IMR-90 (cell line): ENCODE measurements at regions not wholly inside any gene's neighbourhood (a gene's known extent, or its start where the extent isn't known, plus 50 kb on each side); places are given as distances from the start of the nearest gene placed in this dataset.

ENCODE experiments used
- ATAC-seq: fragments of 200-7000 bp; cut with Tn5 transposase; 2 replicates; pipeline ENCODE4 v1.9.1; 2020; ENCODE audit warnings: low read depth, mild to moderate bottlenecking, moderate library complexity
- BruUV-seq: library from RNA; stranded (reverse); fragments of 400-500 nt; replicated peaks from 2 replicates; lab custom pipeline; 2021; lab: Mats Ljungman, UMichigan
- CTCF ChIA-PET: fragments of 300-600 bp; formaldehyde crosslinking; extraction: SDS; loops from one replicate; lab custom pipeline; 2021; ENCODE audit warnings: antibody characterized with exemption; lab: Yijun Ruan, JAX
- POLR2A ChIA-PET: fragments of 300-600 bp; sonication (Branson Sonifier 250); formaldehyde crosslinking; loops from one replicate; lab custom pipeline; 2022; ENCODE audit warnings: antibody characterized with exemption; ENCODE audit not compliant: unreplicated experiment; lab: Charles Lee
- DNase-seq: peaks from one replicate; pipeline ENCODE4 v3.0.0; 2013
- H2AFZ ChIP-seq: replicated peaks from 2 replicates; pipeline ENCODE3; 2013; ENCODE audit warnings: low read length, mild to moderate bottlenecking; ENCODE audit not compliant: poor library complexity
- H2AK5ac ChIP-seq: 2 replicates; pipeline ENCODE4 v1.6.1; 2013; ENCODE audit warnings: low read depth, low read length, inconsistent platforms
- H2AK9ac ChIP-seq: replicated peaks from 2 replicates; pipeline ENCODE3; 2013; ENCODE audit warnings: mild to moderate bottlenecking, low read depth, low read length, moderate library complexity; ENCODE audit not compliant: poor library complexity
- H2BK120ac ChIP-seq: 2 replicates; pipeline ENCODE4 v1.6.1; 2013; ENCODE audit warnings: low read depth, low read length, inconsistent platforms
- H2BK15ac ChIP-seq: 3 replicates; pipeline ENCODE4 v1.6.1; 2013; ENCODE audit warnings: low read depth, low read length, inconsistent platforms
- H2BK20ac ChIP-seq: 2 replicates; pipeline ENCODE4 v1.6.1; 2013; ENCODE audit warnings: low read depth, mild to moderate bottlenecking, inconsistent platforms, low read length, moderate library complexity
- H2BK5ac ChIP-seq: 2 replicates; pipeline ENCODE4 v1.6.1; 2013; ENCODE audit warnings: mild to moderate bottlenecking, low read depth, low read length, inconsistent platforms; ENCODE audit not compliant: poor library complexity, severe bottlenecking
- H3K14ac ChIP-seq: replicated peaks from 2 replicates; pipeline ENCODE4 v1.6.1; 2013; ENCODE audit warnings: low read depth, low read length, inconsistent platforms
- H3K18ac ChIP-seq: 2 replicates; pipeline ENCODE4 v1.6.1; 2013; ENCODE audit warnings: low read depth, low read length, control low read depth
- H3K23ac ChIP-seq: 2 replicates; pipeline ENCODE4 v1.6.1; 2013; ENCODE audit warnings: low read depth, low read length, inconsistent platforms
- H3K27ac ChIP-seq: 2 replicates; pipeline ENCODE4 v1.5.1; 2013; ENCODE audit warnings: mild to moderate bottlenecking, control low read depth, low read length; ENCODE audit not compliant: insufficient read depth
- H3K27me3 ChIP-seq: 2 replicates; pipeline ENCODE4 v1.6.1; 2013; ENCODE audit warnings: low read length; ENCODE audit not compliant: control insufficient read depth, insufficient read depth
- H3K36me3 ChIP-seq: 2 replicates; pipeline ENCODE4 v1.6.1; 2013; ENCODE audit warnings: low read length, mixed read lengths; ENCODE audit not compliant: control insufficient read depth, insufficient read depth
- H3K4ac ChIP-seq: 2 replicates; pipeline ENCODE4 v1.6.1; 2013; ENCODE audit warnings: low read depth, low read length, inconsistent platforms
- H3K4me1 ChIP-seq: 2 replicates; pipeline ENCODE4 v1.6.1; 2013; ENCODE audit warnings: low read length, mixed read lengths; ENCODE audit not compliant: control insufficient read depth, insufficient read depth
- H3K4me2 ChIP-seq: 2 replicates; pipeline ENCODE4 v1.6.1; 2013; ENCODE audit warnings: low read depth, mild to moderate bottlenecking, control low read depth, low read length, moderate library complexity
- H3K4me3 ChIP-seq: 2 replicates; pipeline ENCODE4 v1.5.1; 2013; ENCODE audit warnings: low read depth, mild to moderate bottlenecking, control low read depth, low read length, moderate library complexity; ENCODE audit not compliant: insufficient read depth
- H3K56ac ChIP-seq: 2 replicates; pipeline ENCODE4 v1.6.1; 2013; ENCODE audit warnings: low read length, inconsistent platforms; ENCODE audit not compliant: insufficient read depth; ENCODE audit errors: extremely low read depth
- H3K79me1 ChIP-seq, 2 experiments: 2 replicates each; pipeline ENCODE4 v1.6.1; 2013; ENCODE audit warnings: low read length in 2 of 2, inconsistent platforms in 1 of 2, low read depth in 1 of 2
- H3K9ac ChIP-seq: 2 replicates; pipeline ENCODE4 v1.6.1; 2013; ENCODE audit warnings: low read depth, low read length, control low read depth
- H3K9me1 ChIP-seq: 2 replicates; pipeline ENCODE4 v1.6.1; 2013; ENCODE audit warnings: low read length, inconsistent platforms; ENCODE audit not compliant: insufficient read depth
- H3K9me3 ChIP-seq: 2 replicates; pipeline ENCODE4 v1.6.1; 2013; ENCODE audit warnings: low read length; ENCODE audit not compliant: control insufficient read depth, insufficient read depth
- H4K20me1 ChIP-seq: 2 replicates; pipeline ENCODE4 v1.6.1; 2013; ENCODE audit warnings: low read length, inconsistent platforms; ENCODE audit not compliant: insufficient read depth
- H4K5ac ChIP-seq: 2 replicates; pipeline ENCODE4 v1.6.1; 2013; ENCODE audit warnings: mild to moderate bottlenecking, low read depth, low read length, control low read depth
- H4K8ac ChIP-seq, 2 experiments: 2 replicates each; pipeline ENCODE4 v1.6.1; 2013; ENCODE audit warnings: low read depth in 2 of 2, low read length in 2 of 2, control low read depth in 1 of 2, inconsistent platforms in 1 of 2
- H4K91ac ChIP-seq: 2 replicates; pipeline ENCODE4 v1.6.1; 2013; ENCODE audit warnings: low read depth, low read length, inconsistent platforms; ENCODE audit not compliant: insufficient read depth
- BHLHE40 ChIP-seq: fragments of 150-350 bp; IDR thresholded peaks from 2 replicates; pipeline ENCODE4 v1.6.1; 2016; ENCODE audit warnings: mild to moderate bottlenecking, low read depth, low read length
- CEBPB ChIP-seq: IDR thresholded peaks from 2 replicates; pipeline ENCODE4 v1.6.1; 2012; ENCODE audit warnings: low read depth, low read length, improper control_type of control experiment
- CHD1 ChIP-seq: IDR thresholded peaks from 2 replicates; pipeline ENCODE4 v1.6.1; 2012; ENCODE audit warnings: low read depth, low read length, improper control_type of control experiment
- FOS ChIP-seq: fragments of 150-350 bp; IDR thresholded peaks from 2 replicates; pipeline ENCODE4 v1.6.1; 2016; ENCODE audit warnings: low read depth, low read length
- MAFK ChIP-seq: IDR thresholded peaks from 2 replicates; pipeline ENCODE4 v1.6.1; 2012; ENCODE audit warnings: low read depth, low read length, improper control_type of control experiment
- MAZ ChIP-seq: IDR thresholded peaks from 2 replicates; pipeline ENCODE4 v1.6.1; 2012; ENCODE audit warnings: low read depth, mild to moderate bottlenecking, low read length, improper control_type of control experiment, moderate library complexity, borderline replicate concordance
- MXI1 ChIP-seq: IDR thresholded peaks from 2 replicates; pipeline ENCODE4 v1.6.1; 2012; ENCODE audit warnings: low read depth, mild to moderate bottlenecking, low read length, moderate library complexity, borderline replicate concordance
- NFE2L2 ChIP-seq: fragments of 150-350 bp; IDR thresholded peaks from 2 replicates; pipeline ENCODE4 v1.6.1; 2016; ENCODE audit warnings: low read depth, mild to moderate bottlenecking, low read length
- POLR2A ChIP-seq: IDR thresholded peaks from 2 replicates; pipeline ENCODE4 v1.6.1; 2012; ENCODE audit warnings: mild to moderate bottlenecking, low read depth, low read length
- RAD21 ChIP-seq: IDR thresholded peaks from 2 replicates; pipeline ENCODE4 v1.6.1; 2012; ENCODE audit warnings: low read length, improper control_type of control experiment
- RCOR1 ChIP-seq: IDR thresholded peaks from 2 replicates; pipeline ENCODE4 v1.6.1; 2012; ENCODE audit warnings: mild to moderate bottlenecking, low read length, improper control_type of control experiment; ENCODE audit not compliant: insufficient replicate concordance
- RFX5 ChIP-seq: IDR thresholded peaks from 2 replicates; pipeline ENCODE4 v1.8.0; 2012; ENCODE audit warnings: low read depth, mild to moderate bottlenecking, low read length, moderate library complexity
- SMC3 ChIP-seq: fragments of 150-350 bp; IDR thresholded peaks from 2 replicates; pipeline ENCODE4 v1.6.1; 2016; ENCODE audit warnings: low read depth, mild to moderate bottlenecking, antibody characterized with exemption, low read length, moderate library complexity
- WGBS, 2 experiments: methylation state at CpG; one replicate each; pipeline versions ENCODE4 v1.1.5 to v1.1.7; 2013; ENCODE audit warnings: missing lambda C conversion rate in 2 of 2; ENCODE audit not compliant: insufficient read length in 1 of 2; ENCODE audit errors: extremely low coverage in 2 of 2; 5-methylcytosine and 5-hydroxymethylcytosine counted together
- dilution Hi-C: fragments of 300-500 bp; cut with HindIII; formaldehyde crosslinking; loops from one replicate; pipeline ENCODE4 v1.14.3; 2018; ENCODE audit warnings: low sequenced_read_pairs; ENCODE audit not compliant: unreplicated experiment
- in situ Hi-C: fragments of 300-500 bp; cut with MboI; formaldehyde crosslinking; loops from 3 replicates; pipeline ENCODE4 v1.14.3; 2019; ENCODE audit warnings: low sequenced_read_pairs, inconsistent platforms, mixed read lengths
- intact Hi-C: fragments of 100-400 bp; cut with micrococcal nuclease; formaldehyde crosslinking; loops from 2 replicates; pipeline ENCODE4 v1.10.0; 2022
- TF ChIP-seq, protein P1 (sequence below): fragments of 150-350 bp; IDR thresholded peaks from 2 replicates; pipeline ENCODE4 v1.6.1; 2017; ENCODE audit warnings: mild to moderate bottlenecking, antibody characterized with exemption, low read length, low read depth
- TF ChIP-seq, protein P2 (sequence below): conservative IDR thresholded peaks from 2 replicates; pipeline ENCODE4 v1.5.1; 2012; ENCODE audit warnings: mild to moderate bottlenecking, low read depth, low read length, improper control_type of control experiment
- TF ChIP-seq, protein P3 (sequence below): fragments of 150-350 bp; IDR thresholded peaks from 2 replicates; pipeline ENCODE4 v1.6.1; 2016; ENCODE audit warnings: low read depth, mild to moderate bottlenecking, low read length, moderate library complexity, borderline replicate concordance

DNA sequence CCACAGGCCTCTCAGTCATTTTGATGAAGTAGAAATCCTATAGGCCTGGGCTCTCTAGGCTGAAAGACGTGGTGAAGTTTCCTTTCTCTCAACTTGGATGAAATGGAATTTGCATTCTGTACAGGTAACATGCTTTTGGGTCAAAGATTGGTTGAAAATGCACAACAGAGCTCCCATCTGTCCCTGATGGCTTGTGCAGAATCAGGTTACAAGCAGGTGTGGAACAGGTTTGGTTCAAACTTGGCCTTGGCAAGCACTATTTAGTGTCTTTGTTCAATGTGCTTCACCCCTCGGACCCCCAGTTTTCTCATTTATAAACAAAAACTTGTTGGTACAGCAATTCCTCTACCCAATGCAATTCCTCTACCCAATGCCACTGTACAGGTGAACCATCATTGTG lies 1493.0 kb downstream of the AACS start:
- ChIA-PET CTCF (no interaction called here), POLR2A (no interaction called here)
- Histone ChIP-seq H2AK9ac (no peak overlapping the region), H4K8ac (no peak overlapping the region), H2BK20ac (no peak overlapping the region), H2BK15ac (no peak overlapping the region), H3K4me2 (no peak overlapping the region), H3K14ac (no peak overlapping the region), H3K9ac (no peak overlapping the region), H3K56ac (no peak overlapping the region), H4K20me1 (no peaks in the 10 kb centered on the region), H4K91ac (no peak overlapping the region), H3K4me1 (no peaks in the 10 kb centered on the region), H3K9me3 (peaks cover 16% of the 10 kb centered on the region), H3K27ac (no peak overlapping the region), H3K18ac (no peak overlapping the region), H3K4ac (no peak overlapping the region), H3K36me3 (no peaks in the 10 kb centered on the region), H4K5ac (no peak overlapping the region), H2AFZ (no peak overlapping the region), H3K27me3 (no peaks in the 10 kb centered on the region), H2BK5ac (no peak overlapping the region), H3K79me1 (no peaks in the 10 kb centered on the region), H3K9me1 (no peaks in the 10 kb centered on the region), H3K23ac (no peak overlapping the region), H3K4me3 (no peak overlapping the region), H2BK120ac (no peak overlapping the region), H2AK5ac (no peak overlapping the region)
- 0% methylated on average over 1 of the region's 2 CpGs; no CpG with 5 or more reads in 1 of the 2 experiments for WGBS, 2 experiments
- intact Hi-C loops (no loop called here), in situ Hi-C loops (no loop called here), dilution Hi-C loops (no loop called here)
- DNase-seq (no peak), ATAC-seq (no peak)
- TF ChIP-seq MAZ = no peak
- no peak for TF ChIP-seq RAD21
- TF ChIP-seq, protein P1, sequence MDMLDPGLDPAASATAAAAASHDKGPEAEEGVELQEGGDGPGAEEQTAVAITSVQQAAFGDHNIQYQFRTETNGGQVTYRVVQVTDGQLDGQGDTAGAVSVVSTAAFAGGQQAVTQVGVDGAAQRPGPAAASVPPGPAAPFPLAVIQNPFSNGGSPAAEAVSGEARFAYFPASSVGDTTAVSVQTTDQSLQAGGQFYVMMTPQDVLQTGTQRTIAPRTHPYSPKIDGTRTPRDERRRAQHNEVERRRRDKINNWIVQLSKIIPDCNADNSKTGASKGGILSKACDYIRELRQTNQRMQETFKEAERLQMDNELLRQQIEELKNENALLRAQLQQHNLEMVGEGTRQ = no peak
- no peak for TF ChIP-seq RCOR1
- TF ChIP-seq RFX5 = no peak
- TF ChIP-seq, protein P2, sequence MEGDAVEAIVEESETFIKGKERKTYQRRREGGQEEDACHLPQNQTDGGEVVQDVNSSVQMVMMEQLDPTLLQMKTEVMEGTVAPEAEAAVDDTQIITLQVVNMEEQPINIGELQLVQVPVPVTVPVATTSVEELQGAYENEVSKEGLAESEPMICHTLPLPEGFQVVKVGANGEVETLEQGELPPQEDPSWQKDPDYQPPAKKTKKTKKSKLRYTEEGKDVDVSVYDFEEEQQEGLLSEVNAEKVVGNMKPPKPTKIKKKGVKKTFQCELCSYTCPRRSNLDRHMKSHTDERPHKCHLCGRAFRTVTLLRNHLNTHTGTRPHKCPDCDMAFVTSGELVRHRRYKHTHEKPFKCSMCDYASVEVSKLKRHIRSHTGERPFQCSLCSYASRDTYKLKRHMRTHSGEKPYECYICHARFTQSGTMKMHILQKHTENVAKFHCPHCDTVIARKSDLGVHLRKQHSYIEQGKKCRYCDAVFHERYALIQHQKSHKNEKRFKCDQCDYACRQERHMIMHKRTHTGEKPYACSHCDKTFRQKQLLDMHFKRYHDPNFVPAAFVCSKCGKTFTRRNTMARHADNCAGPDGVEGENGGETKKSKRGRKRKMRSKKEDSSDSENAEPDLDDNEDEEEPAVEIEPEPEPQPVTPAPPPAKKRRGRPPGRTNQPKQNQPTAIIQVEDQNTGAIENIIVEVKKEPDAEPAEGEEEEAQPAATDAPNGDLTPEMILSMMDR = no peak
- no peak for TF ChIP-seq MAFK
- no peak for TF ChIP-seq NFE2L2
- no peak for TF ChIP-seq CEBPB
- TF ChIP-seq BHLHE40 = no peak
- no peak for TF ChIP-seq SMC3
- TF ChIP-seq MXI1 = no peak
- TF ChIP-seq, protein P3, sequence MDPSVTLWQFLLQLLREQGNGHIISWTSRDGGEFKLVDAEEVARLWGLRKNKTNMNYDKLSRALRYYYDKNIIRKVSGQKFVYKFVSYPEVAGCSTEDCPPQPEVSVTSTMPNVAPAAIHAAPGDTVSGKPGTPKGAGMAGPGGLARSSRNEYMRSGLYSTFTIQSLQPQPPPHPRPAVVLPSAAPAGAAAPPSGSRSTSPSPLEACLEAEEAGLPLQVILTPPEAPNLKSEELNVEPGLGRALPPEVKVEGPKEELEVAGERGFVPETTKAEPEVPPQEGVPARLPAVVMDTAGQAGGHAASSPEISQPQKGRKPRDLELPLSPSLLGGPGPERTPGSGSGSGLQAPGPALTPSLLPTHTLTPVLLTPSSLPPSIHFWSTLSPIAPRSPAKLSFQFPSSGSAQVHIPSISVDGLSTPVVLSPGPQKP = no peak
- TF ChIP-seq POLR2A = no peak
- no peak for TF ChIP-seq CHD1
- no peak for TF ChIP-seq FOS
- BruUV-seq = no TSS peak
